IMR-90 (cell line): ENCODE measurements at regions not wholly inside any gene's neighbourhood (a gene's known extent, or its start where the extent isn't known, plus 50 kb on each side); places are given as distances from the start of the nearest gene placed in this dataset.

Source experiments
- ATAC-seq: fragments of 200-7000 bp; cut with Tn5 transposase; 2 replicates; pipeline ENCODE4 v1.9.1; 2020; ENCODE audit warnings: low read depth, mild to moderate bottlenecking, moderate library complexity
- BruUV-seq: library from RNA; stranded (reverse); fragments of 400-500 nt; replicated peaks from 2 replicates; lab custom pipeline; 2021; lab: Mats Ljungman, UMichigan
- CTCF ChIA-PET: fragments of 300-600 bp; formaldehyde crosslinking; extraction: SDS; loops from one replicate; lab custom pipeline; 2021; ENCODE audit warnings: antibody characterized with exemption; lab: Yijun Ruan, JAX
- POLR2A ChIA-PET: fragments of 300-600 bp; sonication (Branson Sonifier 250); formaldehyde crosslinking; loops from one replicate; lab custom pipeline; 2022; ENCODE audit warnings: antibody characterized with exemption; ENCODE audit not compliant: unreplicated experiment; lab: Charles Lee
- DNase-seq: peaks from one replicate; pipeline ENCODE4 v3.0.0; 2013
- H2AFZ ChIP-seq: replicated peaks from 2 replicates; pipeline ENCODE3; 2013; ENCODE audit warnings: low read length, mild to moderate bottlenecking; ENCODE audit not compliant: poor library complexity
- H2AK5ac ChIP-seq: 2 replicates; pipeline ENCODE4 v1.6.1; 2013; ENCODE audit warnings: low read depth, low read length, inconsistent platforms
- H2AK9ac ChIP-seq: replicated peaks from 2 replicates; pipeline ENCODE3; 2013; ENCODE audit warnings: mild to moderate bottlenecking, low read depth, low read length, moderate library complexity; ENCODE audit not compliant: poor library complexity
- H2BK120ac ChIP-seq: 2 replicates; pipeline ENCODE4 v1.6.1; 2013; ENCODE audit warnings: low read depth, low read length, inconsistent platforms
- H2BK15ac ChIP-seq: 3 replicates; pipeline ENCODE4 v1.6.1; 2013; ENCODE audit warnings: low read depth, low read length, inconsistent platforms
- H2BK20ac ChIP-seq: 2 replicates; pipeline ENCODE4 v1.6.1; 2013; ENCODE audit warnings: low read depth, mild to moderate bottlenecking, inconsistent platforms, low read length, moderate library complexity
- H2BK5ac ChIP-seq: 2 replicates; pipeline ENCODE4 v1.6.1; 2013; ENCODE audit warnings: mild to moderate bottlenecking, low read depth, low read length, inconsistent platforms; ENCODE audit not compliant: poor library complexity, severe bottlenecking
- H3K14ac ChIP-seq: replicated peaks from 2 replicates; pipeline ENCODE4 v1.6.1; 2013; ENCODE audit warnings: low read depth, low read length, inconsistent platforms
- H3K18ac ChIP-seq: 2 replicates; pipeline ENCODE4 v1.6.1; 2013; ENCODE audit warnings: low read depth, low read length, control low read depth
- H3K23ac ChIP-seq: 2 replicates; pipeline ENCODE4 v1.6.1; 2013; ENCODE audit warnings: low read depth, low read length, inconsistent platforms
- H3K27ac ChIP-seq: 2 replicates; pipeline ENCODE4 v1.5.1; 2013; ENCODE audit warnings: mild to moderate bottlenecking, control low read depth, low read length; ENCODE audit not compliant: insufficient read depth
- H3K27me3 ChIP-seq: 2 replicates; pipeline ENCODE4 v1.6.1; 2013; ENCODE audit warnings: low read length; ENCODE audit not compliant: control insufficient read depth, insufficient read depth
- H3K36me3 ChIP-seq: 2 replicates; pipeline ENCODE4 v1.6.1; 2013; ENCODE audit warnings: low read length, mixed read lengths; ENCODE audit not compliant: control insufficient read depth, insufficient read depth
- H3K4ac ChIP-seq: 2 replicates; pipeline ENCODE4 v1.6.1; 2013; ENCODE audit warnings: low read depth, low read length, inconsistent platforms
- H3K4me1 ChIP-seq: 2 replicates; pipeline ENCODE4 v1.6.1; 2013; ENCODE audit warnings: low read length, mixed read lengths; ENCODE audit not compliant: control insufficient read depth, insufficient read depth
- H3K4me2 ChIP-seq: 2 replicates; pipeline ENCODE4 v1.6.1; 2013; ENCODE audit warnings: low read depth, mild to moderate bottlenecking, control low read depth, low read length, moderate library complexity
- H3K4me3 ChIP-seq: 2 replicates; pipeline ENCODE4 v1.5.1; 2013; ENCODE audit warnings: low read depth, mild to moderate bottlenecking, control low read depth, low read length, moderate library complexity; ENCODE audit not compliant: insufficient read depth
- H3K56ac ChIP-seq: 2 replicates; pipeline ENCODE4 v1.6.1; 2013; ENCODE audit warnings: low read length, inconsistent platforms; ENCODE audit not compliant: insufficient read depth; ENCODE audit errors: extremely low read depth
- H3K79me1 ChIP-seq, 2 experiments: 2 replicates each; pipeline ENCODE4 v1.6.1; 2013; ENCODE audit warnings: low read length in 2 of 2, inconsistent platforms in 1 of 2, low read depth in 1 of 2
- H3K9ac ChIP-seq: 2 replicates; pipeline ENCODE4 v1.6.1; 2013; ENCODE audit warnings: low read depth, low read length, control low read depth
- H3K9me1 ChIP-seq: 2 replicates; pipeline ENCODE4 v1.6.1; 2013; ENCODE audit warnings: low read length, inconsistent platforms; ENCODE audit not compliant: insufficient read depth
- H3K9me3 ChIP-seq: 2 replicates; pipeline ENCODE4 v1.6.1; 2013; ENCODE audit warnings: low read length; ENCODE audit not compliant: control insufficient read depth, insufficient read depth
- H4K20me1 ChIP-seq: 2 replicates; pipeline ENCODE4 v1.6.1; 2013; ENCODE audit warnings: low read length, inconsistent platforms; ENCODE audit not compliant: insufficient read depth
- H4K5ac ChIP-seq: 2 replicates; pipeline ENCODE4 v1.6.1; 2013; ENCODE audit warnings: mild to moderate bottlenecking, low read depth, low read length, control low read depth
- H4K8ac ChIP-seq, 2 experiments: 2 replicates each; pipeline ENCODE4 v1.6.1; 2013; ENCODE audit warnings: low read depth in 2 of 2, low read length in 2 of 2, control low read depth in 1 of 2, inconsistent platforms in 1 of 2
- H4K91ac ChIP-seq: 2 replicates; pipeline ENCODE4 v1.6.1; 2013; ENCODE audit warnings: low read depth, low read length, inconsistent platforms; ENCODE audit not compliant: insufficient read depth
- BHLHE40 ChIP-seq: fragments of 150-350 bp; IDR thresholded peaks from 2 replicates; pipeline ENCODE4 v1.6.1; 2016; ENCODE audit warnings: mild to moderate bottlenecking, low read depth, low read length
- CEBPB ChIP-seq: IDR thresholded peaks from 2 replicates; pipeline ENCODE4 v1.6.1; 2012; ENCODE audit warnings: low read depth, low read length, improper control_type of control experiment
- MAFK ChIP-seq: IDR thresholded peaks from 2 replicates; pipeline ENCODE4 v1.6.1; 2012; ENCODE audit warnings: low read depth, low read length, improper control_type of control experiment
- NFE2L2 ChIP-seq: fragments of 150-350 bp; IDR thresholded peaks from 2 replicates; pipeline ENCODE4 v1.6.1; 2016; ENCODE audit warnings: low read depth, mild to moderate bottlenecking, low read length
- RAD21 ChIP-seq: IDR thresholded peaks from 2 replicates; pipeline ENCODE4 v1.6.1; 2012; ENCODE audit warnings: low read length, improper control_type of control experiment
- RCOR1 ChIP-seq: IDR thresholded peaks from 2 replicates; pipeline ENCODE4 v1.6.1; 2012; ENCODE audit warnings: mild to moderate bottlenecking, low read length, improper control_type of control experiment; ENCODE audit not compliant: insufficient replicate concordance
- SMC3 ChIP-seq: fragments of 150-350 bp; IDR thresholded peaks from 2 replicates; pipeline ENCODE4 v1.6.1; 2016; ENCODE audit warnings: low read depth, mild to moderate bottlenecking, antibody characterized with exemption, low read length, moderate library complexity
- WGBS, 2 experiments: methylation state at CpG; one replicate each; pipeline versions ENCODE4 v1.1.5 to v1.1.7; 2013; ENCODE audit warnings: missing lambda C conversion rate in 2 of 2; ENCODE audit not compliant: insufficient read length in 1 of 2; ENCODE audit errors: extremely low coverage in 2 of 2; 5-methylcytosine and 5-hydroxymethylcytosine counted together
- dilution Hi-C: fragments of 300-500 bp; cut with HindIII; formaldehyde crosslinking; loops from one replicate; pipeline ENCODE4 v1.14.3; 2018; ENCODE audit warnings: low sequenced_read_pairs; ENCODE audit not compliant: unreplicated experiment
- in situ Hi-C: fragments of 300-500 bp; cut with MboI; formaldehyde crosslinking; loops from 3 replicates; pipeline ENCODE4 v1.14.3; 2019; ENCODE audit warnings: low sequenced_read_pairs, inconsistent platforms, mixed read lengths
- intact Hi-C: fragments of 100-400 bp; cut with micrococcal nuclease; formaldehyde crosslinking; loops from 2 replicates; pipeline ENCODE4 v1.10.0; 2022
- TF ChIP-seq, protein P1 (sequence below): fragments of 150-350 bp; IDR thresholded peaks from 2 replicates; pipeline ENCODE4 v1.6.1; 2017; ENCODE audit warnings: mild to moderate bottlenecking, antibody characterized with exemption, low read length, low read depth
- TF ChIP-seq, protein P2 (sequence below): conservative IDR thresholded peaks from 2 replicates; pipeline ENCODE4 v1.5.1; 2012; ENCODE audit warnings: mild to moderate bottlenecking, low read depth, low read length, improper control_type of control experiment
- TF ChIP-seq, protein P3 (sequence below): fragments of 150-350 bp; IDR thresholded peaks from 2 replicates; pipeline ENCODE4 v1.6.1; 2016; ENCODE audit warnings: low read depth, mild to moderate bottlenecking, low read length, moderate library complexity, borderline replicate concordance

DNA sequence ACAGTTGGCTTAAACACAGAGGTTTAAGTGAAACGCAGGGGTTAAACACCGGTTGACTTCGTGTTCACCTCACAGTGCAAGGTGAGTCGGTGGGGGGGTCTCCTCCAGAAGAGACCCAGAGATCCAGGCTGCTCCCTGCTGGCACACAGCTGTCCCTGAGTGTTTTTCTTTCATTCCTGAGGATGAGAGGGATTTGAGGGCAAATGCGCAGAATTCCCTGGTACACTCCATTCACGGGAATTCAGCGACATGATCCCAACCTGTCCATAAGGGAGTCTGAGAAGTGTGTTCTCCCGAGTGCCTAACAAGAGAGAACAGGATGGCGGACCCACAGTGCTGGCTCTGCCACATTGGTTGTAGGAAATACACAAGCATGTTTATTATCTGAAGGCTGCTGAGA is 107.2 kb upstream of the ESRRB start:
- POLR2A ChIA-PET = no interaction called here
- ATAC-seq (no peak), DNase-seq (no peak)
- H3K4me2 ChIP-seq = no peak overlapping the region
- no peaks in the 10 kb centered on the region for H4K20me1 ChIP-seq
- CTCF ChIA-PET = no interaction called here
- no peak overlapping the region for H3K27ac ChIP-seq
- H2BK20ac ChIP-seq = no peak overlapping the region
- intact Hi-C loops (no loop called here), in situ Hi-C loops (no loop called here), dilution Hi-C loops (no loop called here)
- no peaks in the 10 kb centered on the region for H3K79me1 ChIP-seq
- H3K4me3 ChIP-seq = no peak overlapping the region
- H3K23ac ChIP-seq = no peak overlapping the region
- H4K8ac ChIP-seq = no peak overlapping the region
- BruUV-seq = no TSS peak
- no peak overlapping the region for H2AFZ ChIP-seq
- H4K5ac ChIP-seq = no peak overlapping the region
- no peaks in the 10 kb centered on the region for H3K36me3 ChIP-seq
- H2BK15ac ChIP-seq = no peak overlapping the region
- WGBS, 2 experiments = 100% methylated on average over 2 of the region's 9 CpGs; no CpG with 5 or more reads in 1 of the 2 experiments
- no peak for TF ChIP-seq CEBPB
- TF ChIP-seq BHLHE40 = no peak
- TF ChIP-seq, protein P1, sequence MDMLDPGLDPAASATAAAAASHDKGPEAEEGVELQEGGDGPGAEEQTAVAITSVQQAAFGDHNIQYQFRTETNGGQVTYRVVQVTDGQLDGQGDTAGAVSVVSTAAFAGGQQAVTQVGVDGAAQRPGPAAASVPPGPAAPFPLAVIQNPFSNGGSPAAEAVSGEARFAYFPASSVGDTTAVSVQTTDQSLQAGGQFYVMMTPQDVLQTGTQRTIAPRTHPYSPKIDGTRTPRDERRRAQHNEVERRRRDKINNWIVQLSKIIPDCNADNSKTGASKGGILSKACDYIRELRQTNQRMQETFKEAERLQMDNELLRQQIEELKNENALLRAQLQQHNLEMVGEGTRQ = no peak
- TF ChIP-seq, protein P2, sequence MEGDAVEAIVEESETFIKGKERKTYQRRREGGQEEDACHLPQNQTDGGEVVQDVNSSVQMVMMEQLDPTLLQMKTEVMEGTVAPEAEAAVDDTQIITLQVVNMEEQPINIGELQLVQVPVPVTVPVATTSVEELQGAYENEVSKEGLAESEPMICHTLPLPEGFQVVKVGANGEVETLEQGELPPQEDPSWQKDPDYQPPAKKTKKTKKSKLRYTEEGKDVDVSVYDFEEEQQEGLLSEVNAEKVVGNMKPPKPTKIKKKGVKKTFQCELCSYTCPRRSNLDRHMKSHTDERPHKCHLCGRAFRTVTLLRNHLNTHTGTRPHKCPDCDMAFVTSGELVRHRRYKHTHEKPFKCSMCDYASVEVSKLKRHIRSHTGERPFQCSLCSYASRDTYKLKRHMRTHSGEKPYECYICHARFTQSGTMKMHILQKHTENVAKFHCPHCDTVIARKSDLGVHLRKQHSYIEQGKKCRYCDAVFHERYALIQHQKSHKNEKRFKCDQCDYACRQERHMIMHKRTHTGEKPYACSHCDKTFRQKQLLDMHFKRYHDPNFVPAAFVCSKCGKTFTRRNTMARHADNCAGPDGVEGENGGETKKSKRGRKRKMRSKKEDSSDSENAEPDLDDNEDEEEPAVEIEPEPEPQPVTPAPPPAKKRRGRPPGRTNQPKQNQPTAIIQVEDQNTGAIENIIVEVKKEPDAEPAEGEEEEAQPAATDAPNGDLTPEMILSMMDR = no peak
- no peak for TF ChIP-seq NFE2L2
- TF ChIP-seq RAD21 = no peak
- no peak for TF ChIP-seq SMC3
- TF ChIP-seq MAFK = no peak
- TF ChIP-seq RCOR1 = no peak
- TF ChIP-seq, protein P3, sequence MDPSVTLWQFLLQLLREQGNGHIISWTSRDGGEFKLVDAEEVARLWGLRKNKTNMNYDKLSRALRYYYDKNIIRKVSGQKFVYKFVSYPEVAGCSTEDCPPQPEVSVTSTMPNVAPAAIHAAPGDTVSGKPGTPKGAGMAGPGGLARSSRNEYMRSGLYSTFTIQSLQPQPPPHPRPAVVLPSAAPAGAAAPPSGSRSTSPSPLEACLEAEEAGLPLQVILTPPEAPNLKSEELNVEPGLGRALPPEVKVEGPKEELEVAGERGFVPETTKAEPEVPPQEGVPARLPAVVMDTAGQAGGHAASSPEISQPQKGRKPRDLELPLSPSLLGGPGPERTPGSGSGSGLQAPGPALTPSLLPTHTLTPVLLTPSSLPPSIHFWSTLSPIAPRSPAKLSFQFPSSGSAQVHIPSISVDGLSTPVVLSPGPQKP = no peak
- no peak overlapping the region for H3K4ac ChIP-seq
- no peak overlapping the region for H4K91ac ChIP-seq
- H2AK9ac ChIP-seq = no peak overlapping the region
- no peak overlapping the region for H3K56ac ChIP-seq
- no peak overlapping the region for H2BK5ac ChIP-seq
- H3K9me3 ChIP-seq = no peaks in the 10 kb centered on the region
- no peaks in the 10 kb centered on the region for H3K9me1 ChIP-seq
- no peaks in the 10 kb centered on the region for H3K4me1 ChIP-seq
- H3K9ac ChIP-seq = no peak overlapping the region
- no peaks in the 10 kb centered on the region; the same call in 1 of the 2 replicates for H3K27me3 ChIP-seq
- H3K14ac ChIP-seq = no peak overlapping the region
- H2BK120ac ChIP-seq = no peak overlapping the region
- H3K18ac ChIP-seq = no peak overlapping the region
- H2AK5ac ChIP-seq = no peak overlapping the region
